SK-N-SH treated with all-trans-retinoic acid at 6 μM for 48 hours (cell line): ENCODE measurements at regions not wholly inside any gene's neighbourhood (a gene's known extent, or its start where the extent isn't known, plus 50 kb on each side); places are given as distances from the start of the nearest gene placed in this dataset.
A peak's percentile ranks its signal among the peaks of the same experiment; 100 is the strongest.
"Not testable (repeated sequence)": the region's sequence is repeated elsewhere in the genome, so short reads cannot be mapped to it uniquely, and the experiment has no call there.

Experiments used
- ATAC-seq: fragments of 200-7000 bp; cut with Tn5 transposase; 3 replicates; pipeline ENCODE4 v1.9.1; 2020; ENCODE audit warnings: mild to moderate bottlenecking, moderate library complexity
- BACH2 ChIP-seq: fragments of 250-450 bp; sonication (Bioruptor Pico); IDR thresholded peaks from 2 replicates; pipeline ENCODE4 v1.9.0; 2021; ENCODE audit warnings: mild to moderate bottlenecking, borderline replicate concordance
- ESRRG ChIP-seq: fragments of 250-450 bp; sonication (Bioruptor Pico); IDR thresholded peaks from 2 replicates; pipeline ENCODE4 v1.6.1; 2021; ENCODE audit warnings: mild to moderate bottlenecking
- GLIS3 ChIP-seq: fragments of 250-450 bp; sonication (Bioruptor Pico); IDR thresholded peaks from 2 replicates; pipeline ENCODE4 v1.5.0; 2020; ENCODE audit warnings: mild to moderate bottlenecking, moderate library complexity
- ISL1 ChIP-seq: fragments of 250-450 bp; sonication (Bioruptor Pico); IDR thresholded peaks from 2 replicates; pipeline ENCODE4 v2.1.2; 2022; ENCODE audit warnings: mild to moderate bottlenecking, moderate library complexity
- OSR1 ChIP-seq: fragments of 250-450 bp; sonication (Bioruptor Pico); IDR thresholded peaks from 2 replicates; pipeline ENCODE4 v1.8.0; 2022; ENCODE audit warnings: moderate library complexity, mild to moderate bottlenecking, inconsistent platforms
- PPARA ChIP-seq: fragments of 250-450 bp; sonication (Bioruptor Pico); IDR thresholded peaks from 2 replicates; pipeline ENCODE4 v1.5.0; 2020; ENCODE audit warnings: mild to moderate bottlenecking, borderline replicate concordance
- RARB ChIP-seq: fragments of 250-450 bp; sonication (Bioruptor Pico); IDR thresholded peaks from 2 replicates; pipeline ENCODE4 v1.8.0; 2021; ENCODE audit warnings: mild to moderate bottlenecking, moderate library complexity
- TOX ChIP-seq: fragments of 250-450 bp; sonication (Bioruptor Pico); IDR thresholded peaks from 2 replicates; pipeline ENCODE4 v1.8.0; 2021; ENCODE audit warnings: mild to moderate bottlenecking, moderate library complexity, borderline replicate concordance
- ZC3H10 ChIP-seq: fragments of 250-450 bp; sonication (Bioruptor Pico); IDR thresholded peaks from 2 replicates; pipeline ENCODE4 v1.5.1; 2021; ENCODE audit warnings: mild to moderate bottlenecking, moderate library complexity
- ZFP3 ChIP-seq: fragments of 250-450 bp; sonication (Bioruptor Pico); IDR thresholded peaks from 2 replicates; pipeline ENCODE4 v1.5.0; 2020; ENCODE audit warnings: mild to moderate bottlenecking, moderate library complexity
- ZNF565 ChIP-seq: fragments of 450-650 bp; formaldehyde crosslinking; conservative IDR thresholded peaks from 2 replicates; pipeline ENCODE4 v1.5.0; 2020; ENCODE audit warnings: low read depth, mild to moderate bottlenecking, moderate library complexity
- ZNF70 ChIP-seq: fragments of 450-650 bp; formaldehyde crosslinking; IDR thresholded peaks from 2 replicates; pipeline ENCODE4 v1.5.0; 2020; ENCODE audit warnings: mild to moderate bottlenecking, moderate library complexity
- ZNF8 ChIP-seq: fragments of 450-650 bp; formaldehyde crosslinking; IDR thresholded peaks from 2 replicates; pipeline ENCODE4 v1.5.0; 2020; ENCODE audit warnings: mild to moderate bottlenecking, moderate library complexity
- TF ChIP-seq, protein P1 (sequence below): fragments of 250-450 bp; sonication (Bioruptor Pico); IDR thresholded peaks from 2 replicates; pipeline ENCODE4 v1.5.0; 2020; ENCODE audit warnings: mild to moderate bottlenecking, moderate library complexity
- TF ChIP-seq, protein P2 (sequence below): fragments of 250-450 bp; sonication (Bioruptor Pico); IDR thresholded peaks from 2 replicates; pipeline ENCODE4 v1.8.0; 2020; ENCODE audit warnings: mild to moderate bottlenecking, moderate library complexity, borderline replicate concordance
- TF ChIP-seq, protein P3 (sequence below): fragments of 250-450 bp; sonication (Bioruptor Pico); IDR thresholded peaks from 2 replicates; pipeline ENCODE4 v1.5.1; 2020; ENCODE audit warnings: low read depth, mild to moderate bottlenecking, moderate library complexity

DNA sequence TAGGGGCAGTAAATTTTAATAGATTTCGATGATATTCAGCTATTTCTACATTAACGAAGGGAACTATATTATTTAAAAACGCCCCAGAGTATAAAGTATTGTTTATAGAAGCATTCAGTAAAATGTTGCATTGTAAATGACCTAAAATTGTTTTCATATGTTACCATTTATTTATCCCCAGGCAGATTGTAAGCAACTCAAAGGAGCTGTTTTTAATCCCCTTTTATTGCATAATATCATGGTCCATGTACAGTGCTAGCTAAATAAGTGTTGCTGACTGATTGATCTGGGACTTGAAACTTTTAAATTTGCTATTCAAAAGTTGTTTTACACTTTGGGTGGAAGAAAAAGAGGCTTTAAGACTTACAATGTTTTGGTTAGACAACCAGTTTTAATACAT, 199.0 kb upstream of the SLC38A2 start:
- TF ChIP-seq ZNF70 (CRISPR knock-in tag) (no peak), ZNF565 (CRISPR knock-in tag) (no peak), PPARA (no peak)
- TF ChIP-seq, protein P1, sequence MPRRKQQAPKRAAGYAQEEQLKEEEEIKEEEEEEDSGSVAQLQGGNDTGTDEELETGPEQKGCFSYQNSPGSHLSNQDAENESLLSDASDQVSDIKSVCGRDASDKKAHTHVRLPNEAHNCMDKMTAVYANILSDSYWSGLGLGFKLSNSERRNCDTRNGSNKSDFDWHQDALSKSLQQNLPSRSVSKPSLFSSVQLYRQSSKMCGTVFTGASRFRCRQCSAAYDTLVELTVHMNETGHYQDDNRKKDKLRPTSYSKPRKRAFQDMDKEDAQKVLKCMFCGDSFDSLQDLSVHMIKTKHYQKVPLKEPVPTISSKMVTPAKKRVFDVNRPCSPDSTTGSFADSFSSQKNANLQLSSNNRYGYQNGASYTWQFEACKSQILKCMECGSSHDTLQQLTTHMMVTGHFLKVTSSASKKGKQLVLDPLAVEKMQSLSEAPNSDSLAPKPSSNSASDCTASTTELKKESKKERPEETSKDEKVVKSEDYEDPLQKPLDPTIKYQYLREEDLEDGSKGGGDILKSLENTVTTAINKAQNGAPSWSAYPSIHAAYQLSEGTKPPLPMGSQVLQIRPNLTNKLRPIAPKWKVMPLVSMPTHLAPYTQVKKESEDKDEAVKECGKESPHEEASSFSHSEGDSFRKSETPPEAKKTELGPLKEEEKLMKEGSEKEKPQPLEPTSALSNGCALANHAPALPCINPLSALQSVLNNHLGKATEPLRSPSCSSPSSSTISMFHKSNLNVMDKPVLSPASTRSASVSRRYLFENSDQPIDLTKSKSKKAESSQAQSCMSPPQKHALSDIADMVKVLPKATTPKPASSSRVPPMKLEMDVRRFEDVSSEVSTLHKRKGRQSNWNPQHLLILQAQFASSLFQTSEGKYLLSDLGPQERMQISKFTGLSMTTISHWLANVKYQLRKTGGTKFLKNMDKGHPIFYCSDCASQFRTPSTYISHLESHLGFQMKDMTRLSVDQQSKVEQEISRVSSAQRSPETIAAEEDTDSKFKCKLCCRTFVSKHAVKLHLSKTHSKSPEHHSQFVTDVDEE (CRISPR knock-in tag) = no peak
- no peak for ATAC-seq

DNA sequence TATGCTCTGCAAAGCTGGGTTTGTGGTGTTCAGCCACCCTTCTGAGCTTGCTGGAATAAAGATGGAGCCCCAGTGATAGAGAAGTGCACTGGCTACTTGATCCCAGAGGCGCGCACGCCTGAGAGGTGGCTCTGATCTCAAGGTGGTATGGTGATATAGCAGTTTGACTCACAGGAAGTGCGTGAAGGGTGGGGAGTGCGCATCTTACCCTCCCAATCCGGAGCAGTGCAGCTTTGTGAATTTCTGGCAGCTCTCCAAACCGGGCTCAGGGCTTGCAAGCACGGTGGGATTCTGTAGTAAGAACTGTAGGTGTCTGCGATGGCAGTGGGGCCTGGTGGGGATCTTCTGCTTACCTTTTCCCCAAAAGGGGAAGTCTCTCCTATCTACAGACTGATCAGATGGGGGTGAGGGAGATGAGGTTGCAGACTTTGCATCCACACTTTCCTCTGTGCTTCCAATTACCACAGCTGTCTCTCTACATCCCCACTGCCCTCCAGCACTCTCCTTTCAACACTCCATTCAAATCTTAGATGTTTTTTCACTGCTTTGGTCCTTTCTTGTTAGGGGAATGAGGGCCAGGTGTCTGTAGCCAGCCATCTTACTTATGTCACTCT, 197.4 kb upstream of the SLC38A2 start:
- no peak for TF ChIP-seq ZC3H10 (CRISPR knock-in tag)
- TF ChIP-seq ZNF70 (CRISPR knock-in tag) = no peak
- no peak for TF ChIP-seq RARB (CRISPR knock-in tag)
- no peak for TF ChIP-seq ESRRG (CRISPR knock-in tag)
- TF ChIP-seq, protein P2, sequence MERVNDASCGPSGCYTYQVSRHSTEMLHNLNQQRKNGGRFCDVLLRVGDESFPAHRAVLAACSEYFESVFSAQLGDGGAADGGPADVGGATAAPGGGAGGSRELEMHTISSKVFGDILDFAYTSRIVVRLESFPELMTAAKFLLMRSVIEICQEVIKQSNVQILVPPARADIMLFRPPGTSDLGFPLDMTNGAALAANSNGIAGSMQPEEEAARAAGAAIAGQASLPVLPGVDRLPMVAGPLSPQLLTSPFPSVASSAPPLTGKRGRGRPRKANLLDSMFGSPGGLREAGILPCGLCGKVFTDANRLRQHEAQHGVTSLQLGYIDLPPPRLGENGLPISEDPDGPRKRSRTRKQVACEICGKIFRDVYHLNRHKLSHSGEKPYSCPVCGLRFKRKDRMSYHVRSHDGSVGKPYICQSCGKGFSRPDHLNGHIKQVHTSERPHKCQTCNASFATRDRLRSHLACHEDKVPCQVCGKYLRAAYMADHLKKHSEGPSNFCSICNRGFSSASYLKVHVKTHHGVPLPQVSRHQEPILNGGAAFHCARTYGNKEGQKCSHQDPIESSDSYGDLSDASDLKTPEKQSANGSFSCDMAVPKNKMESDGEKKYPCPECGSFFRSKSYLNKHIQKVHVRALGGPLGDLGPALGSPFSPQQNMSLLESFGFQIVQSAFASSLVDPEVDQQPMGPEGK (CRISPR knock-in tag) = no peak
- TF ChIP-seq ZNF8 = no peak
- no peak for TF ChIP-seq GLIS3 (CRISPR knock-in tag)
- ATAC-seq = no peak

DNA sequence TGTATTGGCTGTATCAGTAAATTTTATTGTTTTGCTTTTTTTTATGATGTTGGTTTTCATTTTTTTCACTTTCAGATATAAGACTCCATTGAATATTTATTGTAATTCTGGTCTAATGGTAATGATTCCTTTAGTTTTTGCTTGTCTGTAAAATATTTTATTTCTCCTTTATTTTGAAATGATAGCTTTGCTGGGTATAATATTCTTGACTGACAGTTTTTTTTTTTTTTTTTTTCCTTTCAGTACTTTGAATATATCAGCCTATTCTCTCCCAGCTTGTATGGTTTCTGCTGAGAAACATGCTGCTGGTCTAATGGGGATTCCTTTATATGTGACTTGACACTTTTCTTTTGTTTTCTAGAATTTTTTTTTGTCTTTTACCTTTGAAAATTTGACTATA, 195.1 kb upstream of the SLC38A2 start:
- no peak for TF ChIP-seq ZNF8
- no peak for TF ChIP-seq RARB (CRISPR knock-in tag)
- TF ChIP-seq ZNF565 (CRISPR knock-in tag) = no peak
- TF ChIP-seq, protein P2 (CRISPR knock-in tag) = no peak
- TF ChIP-seq PPARA = no peak
- TF ChIP-seq OSR1 (CRISPR knock-in tag) = no peak
- no peak for TF ChIP-seq ZFP3 (CRISPR knock-in tag)
- TF ChIP-seq ZNF70 (CRISPR knock-in tag) = no peak
- no peak for TF ChIP-seq TOX (CRISPR knock-in tag)
- TF ChIP-seq, protein P3, sequence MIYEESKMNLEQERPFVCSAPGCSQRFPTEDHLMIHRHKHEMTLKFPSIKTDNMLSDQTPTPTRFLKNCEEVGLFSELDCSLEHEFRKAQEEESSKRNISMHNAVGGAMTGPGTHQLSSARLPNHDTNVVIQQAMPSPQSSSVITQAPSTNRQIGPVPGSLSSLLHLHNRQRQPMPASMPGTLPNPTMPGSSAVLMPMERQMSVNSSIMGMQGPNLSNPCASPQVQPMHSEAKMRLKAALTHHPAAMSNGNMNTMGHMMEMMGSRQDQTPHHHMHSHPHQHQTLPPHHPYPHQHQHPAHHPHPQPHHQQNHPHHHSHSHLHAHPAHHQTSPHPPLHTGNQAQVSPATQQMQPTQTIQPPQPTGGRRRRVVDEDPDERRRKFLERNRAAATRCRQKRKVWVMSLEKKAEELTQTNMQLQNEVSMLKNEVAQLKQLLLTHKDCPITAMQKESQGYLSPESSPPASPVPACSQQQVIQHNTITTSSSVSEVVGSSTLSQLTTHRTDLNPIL (CRISPR knock-in tag) = no peak
- ATAC-seq = no peak

DNA sequence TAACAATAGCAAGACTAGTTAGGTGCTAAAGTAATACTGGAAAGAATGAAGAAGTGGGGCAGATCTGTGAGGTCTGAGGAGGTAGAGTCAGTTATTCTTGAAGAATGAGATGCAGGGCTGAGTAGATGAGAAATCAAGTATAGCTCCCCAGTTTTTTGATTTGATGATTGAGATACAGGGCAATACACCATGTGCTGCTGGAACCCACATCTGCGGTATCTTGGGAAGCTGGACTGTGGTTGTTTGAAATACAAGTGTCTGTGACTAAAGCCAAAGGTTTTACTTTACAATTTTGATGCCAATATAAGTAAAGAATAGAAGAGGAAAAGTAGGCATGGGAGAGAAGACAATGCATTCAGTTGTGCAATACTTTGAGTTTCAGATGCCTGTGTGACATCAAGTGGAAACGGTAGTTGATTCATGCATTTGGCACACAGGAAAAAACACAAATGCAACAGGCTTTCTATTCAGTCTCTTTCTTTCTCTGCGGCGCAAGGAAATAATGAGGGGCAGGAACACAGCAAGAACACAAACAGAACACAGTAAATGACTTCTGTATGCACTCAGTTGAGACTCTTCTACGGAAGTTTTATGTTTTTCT, 190.2 kb upstream of the SLC38A2 start:
- peak; percentile 32; the same call in 2 of the 3 replicates for ATAC-seq
- TF ChIP-seq, protein P2 (CRISPR knock-in tag) = no peak
- TF ChIP-seq ZFP3 (CRISPR knock-in tag) = 0 out of 2 replicates have a peak, but pooled peaks have one; percentile 23
- no peak for TF ChIP-seq BACH2 (CRISPR knock-in tag)
- TF ChIP-seq ISL1 (CRISPR knock-in tag) = peak; percentile 17; the same call in 1 of the 2 replicates
- no peak for TF ChIP-seq OSR1 (CRISPR knock-in tag)
- no peak for TF ChIP-seq ZNF8

DNA sequence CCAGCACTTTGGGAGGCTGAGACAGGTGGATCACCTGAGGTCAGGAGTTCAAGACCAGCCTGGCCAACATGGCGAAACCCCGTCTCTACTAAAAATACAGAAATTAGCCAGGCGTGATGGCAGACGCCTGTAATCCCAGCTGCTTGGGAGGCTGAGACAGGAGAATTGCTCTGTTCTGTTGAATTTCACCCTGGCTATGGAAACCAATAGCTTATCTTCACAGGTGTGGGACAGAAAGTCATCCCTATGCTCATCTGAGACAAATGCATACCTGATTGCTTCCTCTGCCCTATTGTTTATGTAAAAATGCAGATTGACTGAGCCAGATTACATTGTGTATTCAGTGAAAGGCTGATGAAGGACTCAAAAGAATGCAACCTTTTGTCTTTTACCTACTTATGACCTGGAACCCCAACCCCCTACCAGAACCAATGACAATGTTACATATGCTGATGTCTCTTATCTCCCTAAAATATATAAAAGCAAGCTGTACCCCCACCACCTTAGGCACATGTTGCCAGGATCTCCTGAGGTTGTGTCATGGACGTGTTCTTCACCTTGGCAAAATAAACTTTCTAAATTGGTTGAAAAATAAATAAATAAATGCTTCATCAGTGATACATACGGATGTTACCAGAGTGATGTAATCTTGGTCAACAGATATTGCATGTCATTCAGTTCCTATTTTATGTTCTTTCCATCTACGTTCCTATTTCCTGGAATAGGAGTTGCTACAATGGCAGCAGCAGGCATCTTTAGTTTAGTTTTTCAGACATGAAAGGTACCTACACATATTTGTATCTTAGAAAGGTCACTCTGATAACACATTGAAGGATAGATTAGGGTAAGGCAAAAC, 189.4 kb upstream of the SLC38A2 start:
- ATAC-seq = not testable (repeated sequence)
